ENCODE measurements at regions not wholly inside any gene's neighbourhood (a gene's known extent, or its start where the extent isn't known, plus 50 kb on each side); places are given as distances from the start of the nearest gene placed in this dataset.

- H3K4me2 ChIP-seq (ENCODE audit: insufficient read depth, low read length) = no peak overlapping the region
- H4K20me1 ChIP-seq (ENCODE audit: insufficient read depth, low read length) = no peaks in the 10 kb centered on the region
- H3K27me3 ChIP-seq (ENCODE audit: insufficient read depth, low read length, poor library complexity) = no peaks in the 10 kb centered on the region
- no peaks in the 10 kb centered on the region for H3K9me3 ChIP-seq (ENCODE audit: insufficient read depth, low read length, severe bottlenecking)
- TF ChIP-seq EZH2 (IDR thresholded peaks at IDR 0.05; ENCODE audit: borderline replicate concordance, low read depth, low read length, severe bottlenecking) (no peak), CTCF (IDR thresholded peaks at IDR 0.05; ENCODE audit: borderline replicate concordance, extremely low read depth, low read length, poor library complexity, severe bottlenecking) (no peak)
- ATAC-seq (ENCODE audit: insufficient read depth, low read depth) = no peak
- H3K79me2 ChIP-seq (ENCODE audit: insufficient read depth, low read length) = no peaks in the 10 kb centered on the region
- H3K4me1 ChIP-seq (ENCODE audit: insufficient read depth, low read length) = no peaks in the 10 kb centered on the region
- H3K4me3 ChIP-seq (ENCODE audit: low read depth in 1 of 2, low read length in 2 of 2) = no peak overlapping the region
- no peak overlapping the region for H3K9ac ChIP-seq (ENCODE audit: low read depth, low read length)
- H2AFZ ChIP-seq (ENCODE audit: low read depth, low read length) = no peak overlapping the region
- H3K36me3 ChIP-seq (ENCODE audit: insufficient read depth, low read length) = no peaks in the 10 kb centered on the region
- peak; percentile 9 for DNase-seq
- no peak overlapping the region for H3K27ac ChIP-seq (ENCODE audit: low read length)
Observed at GRCh38 chr3:23035927-23036640, 167.0 kb upstream of the UBE2E2 start.

GRCh38 chr3:23036728-23037127 lies 166.4 kb upstream of the UBE2E2 start:
- DNase-seq (no peak), ATAC-seq (ENCODE audit: insufficient read depth, low read depth) (no peak)
- H3K4me2 ChIP-seq (ENCODE audit: insufficient read depth, low read length) = no peak overlapping the region
- no peaks in the 10 kb centered on the region for H3K79me2 ChIP-seq (ENCODE audit: insufficient read depth, low read length)
- TF ChIP-seq EZH2 (IDR thresholded peaks at IDR 0.05; ENCODE audit: borderline replicate concordance, low read depth, low read length, severe bottlenecking) (no peak), CTCF (IDR thresholded peaks at IDR 0.05; ENCODE audit: borderline replicate concordance, extremely low read depth, low read length, poor library complexity, severe bottlenecking) (no peak)
- no peaks in the 10 kb centered on the region for H4K20me1 ChIP-seq (ENCODE audit: insufficient read depth, low read length)
- H3K27ac ChIP-seq (ENCODE audit: low read length) = no peak overlapping the region
- H3K4me1 ChIP-seq (ENCODE audit: insufficient read depth, low read length) = no peaks in the 10 kb centered on the region
- H3K36me3 ChIP-seq (ENCODE audit: insufficient read depth, low read length) = no peaks in the 10 kb centered on the region
- H3K9me3 ChIP-seq (ENCODE audit: insufficient read depth, low read length, severe bottlenecking) = no peaks in the 10 kb centered on the region
- H3K27me3 ChIP-seq (ENCODE audit: insufficient read depth, low read length, poor library complexity) = no peaks in the 10 kb centered on the region
- H2AFZ ChIP-seq (ENCODE audit: low read depth, low read length) = no peak overlapping the region
- H3K9ac ChIP-seq (ENCODE audit: low read depth, low read length) = no peak overlapping the region
- no peak overlapping the region for H3K4me3 ChIP-seq (ENCODE audit: low read depth in 1 of 2, low read length in 2 of 2)

GRCh38 chr3:23038471-23038870 lies 164.7 kb upstream of the UBE2E2 start:
- H3K27me3 ChIP-seq (ENCODE audit: insufficient read depth, low read length, poor library complexity) = no peaks in the 10 kb centered on the region
- H3K4me3 ChIP-seq (ENCODE audit: low read depth in 1 of 2, low read length in 2 of 2) = no peak overlapping the region
- no peaks in the 10 kb centered on the region for H3K79me2 ChIP-seq (ENCODE audit: insufficient read depth, low read length)
- TF ChIP-seq EZH2 (IDR thresholded peaks at IDR 0.05; ENCODE audit: borderline replicate concordance, low read depth, low read length, severe bottlenecking) (no peak), CTCF (IDR thresholded peaks at IDR 0.05; ENCODE audit: borderline replicate concordance, extremely low read depth, low read length, poor library complexity, severe bottlenecking) (no peak)
- no peak overlapping the region for H3K9ac ChIP-seq (ENCODE audit: low read depth, low read length)
- no peaks in the 10 kb centered on the region for H3K36me3 ChIP-seq (ENCODE audit: insufficient read depth, low read length)
- no peak overlapping the region for H3K27ac ChIP-seq (ENCODE audit: low read length)
- ATAC-seq (ENCODE audit: insufficient read depth, low read depth) (no peak), DNase-seq (no peak)
- H3K4me1 ChIP-seq (ENCODE audit: insufficient read depth, low read length) = no peaks in the 10 kb centered on the region
- H4K20me1 ChIP-seq (ENCODE audit: insufficient read depth, low read length) = no peaks in the 10 kb centered on the region
- no peaks in the 10 kb centered on the region for H3K9me3 ChIP-seq (ENCODE audit: insufficient read depth, low read length, severe bottlenecking)
- H3K4me2 ChIP-seq (ENCODE audit: insufficient read depth, low read length) = no peak overlapping the region
- H2AFZ ChIP-seq (ENCODE audit: low read depth, low read length) = no peak overlapping the region

Data from DND-41 (cell line).